ENCODE measurements at regions not wholly inside any gene's neighbourhood (a gene's known extent, or its start where the extent isn't known, plus 50 kb on each side); places are given as distances from the start of the nearest gene placed in this dataset.

- TF ChIP-seq CTCF (IDR thresholded peaks at IDR 0.05; ENCODE audit: low read depth, low read length) (no peak), MYC (IDR thresholded peaks at IDR 0.05; ENCODE audit: low read depth, low read length) (no peak)
- TF ChIP-seq, protein P1, sequence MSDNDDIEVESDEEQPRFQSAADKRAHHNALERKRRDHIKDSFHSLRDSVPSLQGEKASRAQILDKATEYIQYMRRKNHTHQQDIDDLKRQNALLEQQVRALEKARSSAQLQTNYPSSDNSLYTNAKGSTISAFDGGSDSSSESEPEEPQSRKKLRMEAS (IDR thresholded peaks at IDR 0.05; ENCODE audit: low read depth, low read length), result no peak
- no peak for DNase-seq (ENCODE audit: low read depth)
- no peak overlapping the region for H3K4me3 ChIP-seq (ENCODE audit: low read depth, low read length)
Observed at GRCh38 chr5:87997662-87998061, 271.0 kb downstream of the TMEM161B start.

GRCh38 chr5:87966213-87966612, 302.4 kb downstream of the TMEM161B start:
- TF ChIP-seq, protein P1 (IDR thresholded peaks at IDR 0.05; ENCODE audit: low read depth, low read length), result no peak
- TF ChIP-seq POLR2A (IDR thresholded peaks at IDR 0.05; ENCODE audit: extremely low read depth, insufficient read length), result no peak
- no peak for TF ChIP-seq CTCF (IDR thresholded peaks at IDR 0.05; ENCODE audit: low read depth, low read length)
- no peak for TF ChIP-seq MYC (IDR thresholded peaks at IDR 0.05; ENCODE audit: low read depth, low read length)
- no peak for DNase-seq (ENCODE audit: low read depth)
- no peak overlapping the region for H3K4me3 ChIP-seq (ENCODE audit: low read depth, low read length)

DNA sequence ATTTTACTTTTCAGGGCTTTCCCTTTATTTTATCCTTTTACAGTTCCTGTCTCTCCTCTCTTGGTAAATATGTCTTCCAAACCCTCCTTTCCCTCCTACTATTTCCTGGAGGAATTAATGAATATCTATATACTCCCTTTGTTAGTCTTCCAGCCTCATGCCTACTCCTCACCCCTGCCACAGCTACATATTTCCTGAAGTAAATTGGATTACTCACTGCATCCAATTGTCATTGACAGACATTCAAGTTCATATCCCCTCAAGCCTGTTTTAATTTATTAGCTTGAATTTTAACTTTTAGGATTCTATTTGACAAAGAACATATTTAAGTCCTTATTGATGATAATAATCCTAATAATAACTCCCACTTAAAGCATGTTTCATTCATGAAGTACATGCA, 314.5 kb downstream of the TMEM161B start:
- TF ChIP-seq POLR2A (IDR thresholded peaks at IDR 0.05; ENCODE audit: extremely low read depth, insufficient read length) (no peak), MYC (IDR thresholded peaks at IDR 0.05; ENCODE audit: low read depth, low read length) (no peak), CTCF (IDR thresholded peaks at IDR 0.05; ENCODE audit: low read depth, low read length) (no peak)
- TF ChIP-seq, protein P1 (IDR thresholded peaks at IDR 0.05; ENCODE audit: low read depth, low read length), result no peak
- H3K4me3 ChIP-seq (ENCODE audit: low read depth, low read length), result no peak overlapping the region
- no peak for DNase-seq (ENCODE audit: low read depth)

- TF ChIP-seq, protein P1 (IDR thresholded peaks at IDR 0.05; ENCODE audit: low read depth, low read length), result no peak
- TF ChIP-seq POLR2A (IDR thresholded peaks at IDR 0.05; ENCODE audit: extremely low read depth, insufficient read length) (no peak), CTCF (IDR thresholded peaks at IDR 0.05; ENCODE audit: low read depth, low read length) (no peak), MYC (IDR thresholded peaks at IDR 0.05; ENCODE audit: low read depth, low read length) (no peak)
- no peak overlapping the region for H3K4me3 ChIP-seq (ENCODE audit: low read depth, low read length)
- DNase-seq (ENCODE audit: low read depth), result no peak
Observed at GRCh38 chr5:87951661-87952060, 317.0 kb downstream of the TMEM161B start.

GRCh38 chr5:87949676-87950631, 318.7 kb downstream of the TMEM161B start:
- DNase-seq (ENCODE audit: low read depth), result no peak
- H3K4me3 ChIP-seq (ENCODE audit: low read depth, low read length), result no peak overlapping the region
- TF ChIP-seq CTCF (IDR thresholded peaks at IDR 0.05; ENCODE audit: low read depth, low read length) (no peak), POLR2A (IDR thresholded peaks at IDR 0.05; ENCODE audit: extremely low read depth, insufficient read length) (no peak)
- TF ChIP-seq, protein P1 (IDR thresholded peaks at IDR 0.05; ENCODE audit: low read depth, low read length), result no peak
